GM23338 (cell line): ENCODE measurements at regions not wholly inside any gene's neighbourhood (a gene's known extent, or its start where the extent isn't known, plus 50 kb on each side); places are given as distances from the start of the nearest gene placed in this dataset.

Experiments
- ATAC-seq: fragments of 200-7000 bp; cut with Tn5 transposase; 3 replicates; pipeline ENCODE4 v1.9.1; 2020
- DNase-seq: peaks from one replicate; pipeline ENCODE4 v3.0.0-alpha.2; 2015; ENCODE audit warnings: low spot score
- H2AFZ ChIP-seq: fragments of 200-600 bp; sonication (generic); 2 replicates; pipeline ENCODE4 v1.8.0; 2016; ENCODE audit warnings: antibody characterized with exemption, mild to moderate bottlenecking, moderate library complexity
- H3F3A ChIP-seq: fragments of 200-600 bp; sonication (generic); replicated peaks from 2 replicates; pipeline ENCODE4 v1.8.0; 2017; ENCODE audit warnings: antibody characterized with exemption, mixed run types, low read depth
- H3K27ac ChIP-seq: fragments of 200-600 bp; sonication (generic); 2 replicates; pipeline ENCODE4 v1.6.1; 2016; ENCODE audit warnings: low read depth
- H3K27me3 ChIP-seq: fragments of 200-600 bp; sonication (generic); 2 replicates; pipeline ENCODE4 v1.8.0; 2016; ENCODE audit warnings: mild to moderate bottlenecking, mixed run types, moderate library complexity; ENCODE audit not compliant: insufficient read depth
- H3K36me3 ChIP-seq: fragments of 200-600 bp; sonication (generic); 2 replicates; pipeline ENCODE4 v1.8.0; 2016; ENCODE audit warnings: mild to moderate bottlenecking; ENCODE audit not compliant: insufficient read depth
- H3K4me1 ChIP-seq: fragments of 200-600 bp; sonication (generic); 2 replicates; pipeline ENCODE4 v1.8.0; 2016; ENCODE audit warnings: mild to moderate bottlenecking, moderate library complexity; ENCODE audit not compliant: insufficient read depth
- H3K4me2 ChIP-seq: fragments of 200-600 bp; sonication (generic); 2 replicates; pipeline ENCODE4 v1.7.1; 2017; ENCODE audit warnings: mixed run types
- H3K4me3 ChIP-seq: fragments of 200-600 bp; sonication (generic); 2 replicates; pipeline ENCODE4 v1.6.1; 2016; ENCODE audit warnings: mixed run types
- H3K79me2 ChIP-seq: fragments of 200-600 bp; sonication (generic); replicated peaks from 2 replicates; pipeline ENCODE4 v1.8.0; 2017; ENCODE audit warnings: mild to moderate bottlenecking; ENCODE audit not compliant: insufficient read depth
- H3K9me2 ChIP-seq: fragments of 200-600 bp; sonication (generic); 2 replicates; pipeline ENCODE4 v1.8.0; 2017; ENCODE audit not compliant: insufficient read depth
- H4K20me1 ChIP-seq: fragments of 200-600 bp; sonication (generic); replicated peaks from 2 replicates; pipeline ENCODE4 v1.8.0; 2017; ENCODE audit warnings: mild to moderate bottlenecking; ENCODE audit not compliant: insufficient read depth
- H3K27ac Mint-ChIP-seq: 2 replicates; pipeline ENCODE4 v1.8.0; 2020; ENCODE audit warnings: inconsistent platforms, mild to moderate bottlenecking, moderate library complexity, mixed read lengths
- H3K27me3 Mint-ChIP-seq: 3 replicates; pipeline ENCODE4 v1.8.0; 2022; ENCODE audit warnings: low read depth, mild to moderate bottlenecking, moderate library complexity, mixed read lengths, inconsistent platforms; ENCODE audit not compliant: insufficient read depth, poor library complexity
- H3K36me3 Mint-ChIP-seq: 3 replicates; pipeline ENCODE4 v1.8.0; 2021; ENCODE audit warnings: low read depth, mild to moderate bottlenecking, inconsistent platforms, moderate library complexity, mixed read lengths
- H3K4me1 Mint-ChIP-seq: 3 replicates; pipeline ENCODE4 v1.8.0; 2020; ENCODE audit warnings: mild to moderate bottlenecking, inconsistent platforms, mixed read lengths
- H3K4me3 Mint-ChIP-seq: 3 replicates; pipeline ENCODE4 v1.8.0; 2021; ENCODE audit warnings: moderate library complexity, mild to moderate bottlenecking, inconsistent platforms, mixed read lengths
- H3K9me3 Mint-ChIP-seq: 3 replicates; pipeline ENCODE4 v1.8.0; 2020; ENCODE audit warnings: moderate library complexity, mild to moderate bottlenecking, inconsistent platforms, mixed read lengths
- CREB1 ChIP-seq: fragments of 250-450 bp; sonication (Bioruptor Pico); IDR thresholded peaks from 2 replicates; pipeline ENCODE4 v1.5.0; 2020; ENCODE audit warnings: low read depth, mild to moderate bottlenecking, moderate library complexity
- CTCF ChIP-seq, 2 experiments: fragments of 200-600 bp in 1 of 2; sonication (generic) in 1 of 2; conservative IDR thresholded peaks; 2 replicates each; pipeline versions ENCODE4 v1.5.1 to v1.6.1; 2016 to 2017; ENCODE audit warnings: antibody characterized with exemption in 2 of 2, low read depth in 2 of 2, mild to moderate bottlenecking in 2 of 2, moderate library complexity in 1 of 2
- ETS1 ChIP-seq: IDR thresholded peaks from 2 replicates; pipeline ENCODE4 v1.6.1; 2016; ENCODE audit warnings: antibody characterized with exemption
- EZH2 ChIP-seq: fragments of 200-600 bp; sonication (generic); IDR thresholded peaks from one replicate; pipeline ENCODE4 v1.8.0; 2017; ENCODE audit warnings: antibody characterized with exemption, mild to moderate bottlenecking, low read depth; ENCODE audit not compliant: unreplicated experiment
- EZH2phosphoT487 ChIP-seq: fragments of 200-600 bp; sonication (generic); IDR thresholded peaks from one replicate; pipeline ENCODE4 v1.8.1; 2018; ENCODE audit warnings: antibody characterized with exemption; ENCODE audit not compliant: unreplicated experiment
- JUNB ChIP-seq: IDR thresholded peaks from one replicate; pipeline ENCODE4 v1.6.1; 2016; ENCODE audit warnings: antibody characterized with exemption; ENCODE audit not compliant: unreplicated experiment
- NANOG ChIP-seq: IDR thresholded peaks from 2 replicates; pipeline ENCODE4 v1.6.1; 2016; ENCODE audit warnings: antibody characterized with exemption, borderline replicate concordance
- POLR2AphosphoS5 ChIP-seq: IDR thresholded peaks from 2 replicates; pipeline ENCODE4 v1.6.1; 2016; ENCODE audit warnings: antibody characterized with exemption, low read depth
- REST ChIP-seq: IDR thresholded peaks from one replicate; pipeline ENCODE4 v1.6.1; 2018; ENCODE audit warnings: antibody characterized with exemption; ENCODE audit not compliant: unreplicated experiment
- STAT1 ChIP-seq: IDR thresholded peaks from one replicate; pipeline ENCODE4 v1.6.1; 2016; ENCODE audit warnings: antibody characterized with exemption; ENCODE audit not compliant: unreplicated experiment
- ZNF114 ChIP-seq: fragments of 250-450 bp; sonication (Bioruptor Pico); IDR thresholded peaks from 2 replicates; pipeline ENCODE4 v1.5.0; 2020; ENCODE audit warnings: mild to moderate bottlenecking, moderate library complexity
- ZNF331 ChIP-seq: fragments of 250-450 bp; sonication (Bioruptor Pico); IDR thresholded peaks from 2 replicates; pipeline ENCODE4 v1.5.0; 2020; ENCODE audit warnings: low read depth, mild to moderate bottlenecking, moderate library complexity
- ZNF462 ChIP-seq: fragments of 250-450 bp; sonication (Bioruptor Pico); IDR thresholded peaks from 2 replicates; pipeline ENCODE4 v1.5.0; 2020; ENCODE audit warnings: mild to moderate bottlenecking, moderate library complexity

- DNase-seq = no peak
- peaks cover 25% of the 10 kb centered on the region for H3K27me3 ChIP-seq
- H3K36me3 ChIP-seq = no peaks in the 10 kb centered on the region
- Mint-ChIP-seq H3K36me3 (no peaks in the 10 kb centered on the region), H3K4me1 (peaks cover 8% of the 10 kb centered on the region; the same call in 2 of the 3 replicates), H3K27ac (no peak overlapping the region), H3K9me3 (no peaks in the 10 kb centered on the region), H3K4me3 (no peak overlapping the region), H3K27me3 (peaks cover 18% of the 10 kb centered on the region)
- H3K79me2 ChIP-seq = no peaks in the 10 kb centered on the region
- H3K27ac ChIP-seq = no peak overlapping the region
- H3F3A ChIP-seq = no peaks in the 10 kb centered on the region
- peaks cover 4% of the 10 kb centered on the region; the same call in 1 of the 2 replicates for H3K4me1 ChIP-seq
- H2AFZ ChIP-seq = no peak overlapping the region
- H4K20me1 ChIP-seq = no peaks in the 10 kb centered on the region
- TF ChIP-seq ZNF331 (CRISPR knock-in tag) = no peak
- TF ChIP-seq REST = no peak
- TF ChIP-seq POLR2AphosphoS5 = no peak
- no peak for TF ChIP-seq NANOG
- no peak for TF ChIP-seq EZH2
- TF ChIP-seq ETS1 = no peak
- TF ChIP-seq EZH2phosphoT487 = no peak
- no peak for TF ChIP-seq CTCF (conservative IDR thresholded peaks at IDR 0.05; ENCODE audit: low read depth in 2 of 2)
- no peak for TF ChIP-seq JUNB
- TF ChIP-seq ZNF114 (CRISPR knock-in tag) = no peak
- no peak for TF ChIP-seq CREB1
- no peak for TF ChIP-seq ZNF462 (CRISPR knock-in tag)
- TF ChIP-seq STAT1 = no peak
- no peak overlapping the region for H3K4me3 ChIP-seq
- no peak overlapping the region for H3K4me2 ChIP-seq
- no peak for ATAC-seq
- no peaks in the 10 kb centered on the region for H3K9me2 ChIP-seq
These were observed 270.3 kb downstream of the CGGBP1 start for GRCh38 chr3:87788516-87788915.
